HL-60 (cell line): ENCODE measurements at regions not wholly inside any gene's neighbourhood (a gene's known extent, or its start where the extent isn't known, plus 50 kb on each side); places are given as distances from the start of the nearest gene placed in this dataset.

Experiments used
- DNase-seq, 2 experiments: peaks; one replicate each; pipeline ENCODE4 v3.0.0-alpha.2; 2010 to 2020; ENCODE audit warnings: low read depth in 1 of 2, low spot score in 1 of 2
- H3K27ac ChIP-seq: fragments of 250-450 bp; sonication (Bioruptor Pico); replicated peaks from 2 replicates; pipeline ENCODE4 v1.5.1; 2020; ENCODE audit warnings: mild to moderate bottlenecking, moderate library complexity
- H3K27me3 ChIP-seq: fragments of 250-450 bp; sonication (Bioruptor Pico); 2 replicates; pipeline ENCODE4 v1.5.1; 2021; ENCODE audit warnings: mild to moderate bottlenecking, moderate library complexity; ENCODE audit not compliant: insufficient read depth, poor library complexity, severe bottlenecking
- H3K4me3 ChIP-seq: replicated peaks from 2 replicates; pipeline ENCODE4 v1.5.1; 2011; ENCODE audit warnings: mild to moderate bottlenecking, control low read depth, low read length; ENCODE audit not compliant: insufficient read depth
- CTCF ChIP-seq: IDR thresholded peaks from one replicate; pipeline ENCODE4 v1.5.1; 2011; ENCODE audit warnings: low read length, control low read depth, inconsistent platforms; ENCODE audit not compliant: insufficient read depth
- GABPA ChIP-seq: IDR thresholded peaks from 2 replicates; pipeline ENCODE4 v1.6.1; 2012; ENCODE audit warnings: low read depth
- POLR2AphosphoS5 ChIP-seq: IDR thresholded peaks from 2 replicates; pipeline ENCODE4 v1.6.1; 2012; ENCODE audit warnings: low read depth
- REST ChIP-seq: IDR thresholded peaks from 2 replicates; pipeline ENCODE4 v1.6.1; 2012; ENCODE audit warnings: low read depth; ENCODE audit not compliant: insufficient replicate concordance
- SPI1 ChIP-seq: IDR thresholded peaks from 2 replicates; pipeline ENCODE4 v1.6.1; 2012; ENCODE audit warnings: low read depth, mild to moderate bottlenecking, borderline replicate concordance

- DNase-seq: no peak
- no peak overlapping the region for H3K4me3 ChIP-seq
- H3K27ac ChIP-seq: no peak overlapping the region
- H3K27me3 ChIP-seq: no peaks in the 10 kb centered on the region
- TF ChIP-seq GABPA (no peak), CTCF (no peak), POLR2AphosphoS5 (no peak), SPI1 (no peak), REST (no peak)
These were observed 342.4 kb upstream of the CD180 start for GRCh38 chr5:67538855-67539506.

- no peak for DNase-seq
- Histone ChIP-seq H3K27ac (no peak overlapping the region), H3K27me3 (no peaks in the 10 kb centered on the region), H3K4me3 (no peak overlapping the region)
- TF ChIP-seq SPI1: no peak
- no peak for TF ChIP-seq GABPA
- no peak for TF ChIP-seq POLR2AphosphoS5
- TF ChIP-seq CTCF: no peak
- no peak for TF ChIP-seq REST
These were observed 341.0 kb upstream of the CD180 start for GRCh38 chr5:67537439-67538148.

GRCh38 chr5:67536866-67537265, 340.3 kb upstream of the CD180 start:
- Histone ChIP-seq H3K27me3 (no peaks in the 10 kb centered on the region), H3K27ac (no peak overlapping the region), H3K4me3 (no peak overlapping the region)
- no peak for DNase-seq
- TF ChIP-seq CTCF: no peak
